ENCODE measurements at regions not wholly inside any gene's neighbourhood (a gene's known extent, or its start where the extent isn't known, plus 50 kb on each side); places are given as distances from the start of the nearest gene placed in this dataset.

DNA sequence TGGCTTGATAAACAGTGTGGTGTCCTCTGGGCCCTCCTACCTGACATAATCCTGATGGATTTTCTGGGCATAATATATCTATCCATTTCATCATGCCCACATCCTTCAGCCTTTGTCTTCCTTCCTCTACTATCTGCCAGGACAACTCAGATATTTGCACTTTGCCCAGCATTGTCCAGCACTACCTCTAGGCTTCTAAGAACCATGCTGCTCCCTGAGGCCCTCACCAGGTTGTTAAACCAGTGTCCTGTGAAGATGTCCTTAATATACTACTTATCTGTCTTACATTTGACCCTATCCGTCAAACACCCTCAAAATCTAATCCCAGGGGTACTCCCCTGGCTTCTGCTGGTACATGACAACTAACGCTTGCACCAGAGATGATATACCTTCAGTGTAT is 58.2 kb upstream of the MAML3 start:
- no peak for DNase-seq

DNA sequence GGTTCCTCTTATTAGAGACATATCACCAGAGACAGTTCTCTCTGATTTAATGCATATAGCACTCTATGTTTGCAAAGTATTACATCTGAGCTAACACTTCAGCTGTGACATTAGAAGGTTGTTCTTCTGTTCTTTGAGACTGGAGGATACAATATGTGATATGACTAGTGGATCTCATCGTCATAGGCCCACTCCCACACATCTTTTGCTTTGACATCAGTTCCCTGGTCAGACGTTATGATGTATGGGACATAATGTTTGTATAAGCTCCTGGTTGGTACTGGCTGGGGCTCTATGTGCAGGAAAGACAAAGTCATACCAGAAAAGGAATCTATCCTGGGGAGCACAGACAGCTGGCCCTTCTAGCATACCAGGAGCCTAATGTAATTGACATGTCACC is 57.7 kb upstream of the MAML3 start:
- no peak for DNase-seq

DNA sequence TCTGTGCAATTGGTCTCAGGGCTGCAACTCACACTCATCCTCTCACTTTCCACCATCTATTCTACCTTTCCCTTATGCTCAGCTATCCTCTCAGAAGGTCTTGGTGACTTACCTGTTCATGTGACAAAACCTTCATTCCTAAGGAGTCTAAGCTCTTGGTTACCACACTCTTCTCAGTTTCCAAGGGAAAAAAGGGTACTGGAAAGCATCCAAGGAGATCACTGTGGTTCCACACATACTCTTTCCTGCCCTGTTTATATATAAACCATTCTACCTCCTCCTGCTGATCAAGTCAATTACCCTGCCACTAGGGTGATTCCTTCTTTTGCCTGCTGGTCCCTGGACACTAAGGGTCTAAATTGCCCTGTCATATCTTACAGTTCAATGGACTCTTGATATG is 57.2 kb upstream of the MAML3 start:
- DNase-seq, result no peak

DNA sequence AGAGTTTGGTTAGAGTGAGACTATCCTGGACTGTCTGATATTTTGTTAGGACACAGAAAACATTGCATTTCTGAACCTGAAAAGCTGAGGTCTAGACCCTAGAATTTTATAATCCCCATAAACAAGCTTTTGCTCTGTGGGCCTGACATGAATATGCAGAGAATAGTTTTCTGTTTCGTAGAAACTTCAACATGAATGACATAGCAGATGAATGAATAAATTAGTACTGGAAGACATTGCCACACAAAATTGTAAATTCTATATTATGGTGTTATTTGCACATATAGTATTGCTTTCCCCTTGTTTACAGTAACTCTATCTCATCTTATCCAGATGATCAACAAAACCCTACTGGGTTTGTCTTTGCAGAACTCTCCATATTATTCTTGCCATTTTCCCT is 54.9 kb upstream of the MAML3 start:
- DNase-seq, result no peak

Data from fibroblast of skin of scalp (primary cell).